Transverse colon (tissue), 3 donors: ENCODE measurements at regions not wholly inside any gene's neighbourhood (a gene's known extent, or its start where the extent isn't known, plus 50 kb on each side); places are given as distances from the start of the nearest gene placed in this dataset.

ENCODE experiments used
- POLR2A ChIP-seq: fragments of 450-650 bp; IDR thresholded peaks from one replicate; pipeline ENCODE4 v1.6.1; 2016; ENCODE audit warnings: antibody characterized with exemption, mild to moderate bottlenecking, moderate library complexity
- TF ChIP-seq, protein P1 (sequence below), 5 experiments: fragments of 200-600 bp in 3 of 5; fragments of 450-650 bp in 2 of 5; sonication (generic) in 3 of 5; IDR thresholded peaks; 1 replicate in 2 of 5; 2 replicates in 3 of 5; pipeline ENCODE4 v1.5.1; 2016 to 2017; ENCODE audit warnings: antibody characterized with exemption in 5 of 5, inconsistent platforms in 3 of 5, mild to moderate bottlenecking in 2 of 5, moderate library complexity in 1 of 5

DNA sequence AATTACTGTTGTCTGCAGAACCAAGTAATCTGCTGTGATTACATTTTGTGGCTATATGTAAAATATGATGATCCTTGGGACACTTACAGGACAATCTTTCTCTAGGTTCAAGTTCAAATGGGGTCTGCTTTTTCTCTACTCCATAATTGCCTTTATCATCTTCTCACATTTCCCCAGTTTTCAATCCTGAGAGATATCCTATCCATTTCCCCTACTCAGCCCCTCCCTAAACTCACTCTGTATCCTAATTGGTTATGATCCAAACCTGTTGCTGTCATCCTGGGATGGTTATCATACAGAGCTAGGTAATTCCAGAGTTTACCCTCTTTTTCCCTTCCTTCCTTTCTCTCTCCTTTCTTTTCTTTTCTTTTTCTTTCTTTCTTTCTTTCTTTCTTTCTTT lies 100.5 kb upstream of the ELAC2 start:
- TF ChIP-seq POLR2A: no peak
- TF ChIP-seq, protein P1, sequence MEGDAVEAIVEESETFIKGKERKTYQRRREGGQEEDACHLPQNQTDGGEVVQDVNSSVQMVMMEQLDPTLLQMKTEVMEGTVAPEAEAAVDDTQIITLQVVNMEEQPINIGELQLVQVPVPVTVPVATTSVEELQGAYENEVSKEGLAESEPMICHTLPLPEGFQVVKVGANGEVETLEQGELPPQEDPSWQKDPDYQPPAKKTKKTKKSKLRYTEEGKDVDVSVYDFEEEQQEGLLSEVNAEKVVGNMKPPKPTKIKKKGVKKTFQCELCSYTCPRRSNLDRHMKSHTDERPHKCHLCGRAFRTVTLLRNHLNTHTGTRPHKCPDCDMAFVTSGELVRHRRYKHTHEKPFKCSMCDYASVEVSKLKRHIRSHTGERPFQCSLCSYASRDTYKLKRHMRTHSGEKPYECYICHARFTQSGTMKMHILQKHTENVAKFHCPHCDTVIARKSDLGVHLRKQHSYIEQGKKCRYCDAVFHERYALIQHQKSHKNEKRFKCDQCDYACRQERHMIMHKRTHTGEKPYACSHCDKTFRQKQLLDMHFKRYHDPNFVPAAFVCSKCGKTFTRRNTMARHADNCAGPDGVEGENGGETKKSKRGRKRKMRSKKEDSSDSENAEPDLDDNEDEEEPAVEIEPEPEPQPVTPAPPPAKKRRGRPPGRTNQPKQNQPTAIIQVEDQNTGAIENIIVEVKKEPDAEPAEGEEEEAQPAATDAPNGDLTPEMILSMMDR (IDR thresholded peaks at IDR 0.05): no peak
